D721Med (cell line): ENCODE measurements at regions not wholly inside any gene's neighbourhood (a gene's known extent, or its start where the extent isn't known, plus 50 kb on each side); places are given as distances from the start of the nearest gene placed in this dataset.

Experiments
- DNase-seq: peaks from one replicate; pipeline ENCODE4 v3.0.0; 2011; ENCODE audit warnings: low spot score; ENCODE audit not compliant: insufficient read length
- FAIRE-seq: peaks from 2 replicates; lab custom pipeline; 2011; peaks lifted over from hg19 to GRCh38; lab: Jason Lieb, UNC
- CTCF ChIP-seq: IDR thresholded peaks from 2 replicates; pipeline ENCODE4 v1.5.1; 2012; ENCODE audit warnings: mild to moderate bottlenecking, control low read depth; ENCODE audit not compliant: insufficient read depth; ENCODE audit errors: missing control alignments

DNA sequence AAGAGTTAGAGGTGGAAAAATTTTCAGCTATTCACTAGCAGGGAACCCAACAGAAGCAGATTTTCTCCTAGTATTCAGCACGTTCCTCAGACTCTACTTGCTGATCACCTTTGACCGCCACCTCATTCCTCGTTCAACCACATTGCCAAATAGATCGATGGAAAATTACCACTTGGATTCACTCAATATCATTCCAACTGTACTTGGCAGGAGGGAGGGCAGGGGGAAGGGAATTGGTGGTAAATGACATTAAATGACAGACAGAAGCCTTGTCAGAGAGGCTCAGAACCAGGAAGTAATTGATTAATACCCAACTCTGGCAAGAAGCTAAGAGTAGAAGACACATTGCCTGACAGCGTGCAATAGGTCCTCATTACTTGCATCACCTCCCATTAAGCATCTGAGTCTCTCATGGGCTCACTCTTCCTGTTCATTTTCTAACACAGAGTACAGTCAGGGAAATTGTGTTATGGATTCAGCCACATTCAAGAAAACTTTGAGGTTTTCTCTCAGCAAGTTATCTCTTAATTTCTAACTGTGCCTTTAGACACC, 240.5 kb upstream of the FAT3 start:
- no peak for TF ChIP-seq CTCF
- FAIRE-seq (no peak), DNase-seq (no peak)

- no peak for DNase-seq
- TF ChIP-seq CTCF = no peak
- no peak for FAIRE-seq
Observed at GRCh38 chr11:91981995-91982394, 242.6 kb upstream of the FAT3 start.

- DNase-seq = no peak
- TF ChIP-seq CTCF = no peak
- FAIRE-seq = no peak
Observed at GRCh38 chr11:91979775-91980174, 244.8 kb upstream of the FAT3 start.

GRCh38 chr11:91978747-91979146, 245.9 kb upstream of the FAT3 start:
- no peak for TF ChIP-seq CTCF
- DNase-seq (no peak), FAIRE-seq (no peak)

- FAIRE-seq = no peak
- TF ChIP-seq CTCF = no peak
- DNase-seq = no peak
Observed at GRCh38 chr11:91972665-91973266, 251.9 kb upstream of the FAT3 start.

DNA sequence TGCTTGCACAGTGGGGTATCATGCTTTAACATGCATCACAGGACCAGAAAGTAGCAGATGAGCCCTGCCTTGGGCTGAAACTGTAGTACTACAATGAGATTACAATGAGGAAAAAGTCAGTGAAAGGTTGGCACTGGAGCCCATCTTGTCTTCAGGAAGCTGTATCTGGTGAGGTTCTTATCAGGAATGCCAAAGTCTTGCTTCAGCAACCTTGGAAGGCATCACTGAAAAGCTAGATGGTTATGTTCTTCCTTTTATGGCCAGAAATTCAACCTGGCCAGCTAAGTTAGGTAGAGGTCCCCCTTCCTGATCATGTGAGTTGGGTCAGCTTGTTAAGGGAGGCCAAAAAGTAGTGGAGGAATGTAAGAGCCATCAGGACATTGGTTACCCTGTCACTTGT, 254.0 kb upstream of the FAT3 start:
- FAIRE-seq = no peak
- DNase-seq = no peak
- no peak for TF ChIP-seq CTCF

DNA sequence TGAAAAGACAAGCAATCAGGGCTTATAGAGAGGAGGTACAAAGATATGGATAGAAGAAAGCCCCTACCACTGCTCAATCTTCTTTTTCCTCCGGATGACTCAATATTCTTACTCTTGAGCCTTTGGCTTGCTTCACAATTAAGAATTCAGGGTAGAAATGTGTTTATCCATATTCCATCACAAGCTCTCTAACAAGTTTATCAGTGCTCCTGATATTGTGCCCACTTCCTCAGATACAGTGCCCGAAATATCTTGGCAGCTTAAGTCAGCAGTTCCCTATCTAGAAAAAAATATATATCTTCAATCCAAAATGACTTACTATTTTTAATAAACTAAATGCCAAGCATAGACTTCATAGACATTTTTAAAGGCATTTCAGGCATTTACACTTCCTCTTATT, 255.1 kb upstream of the FAT3 start:
- DNase-seq = no peak
- no peak for TF ChIP-seq CTCF
- no peak for FAIRE-seq
